Trophoblast cell (in vitro differentiated cells and primary cell): ENCODE measurements at regions not wholly inside any gene's neighbourhood (a gene's known extent, or its start where the extent isn't known, plus 50 kb on each side); places are given as distances from the start of the nearest gene placed in this dataset.

ENCODE experiments used
- DNase-seq, 2 donors: peaks; one replicate each; pipeline ENCODE4 v3.0.0-alpha.2; 2016
- H2AFZ ChIP-seq: 2 replicates; pipeline ENCODE4 v1.6.1; 2013; ENCODE audit warnings: low read length, moderate library complexity, mild to moderate bottlenecking; ENCODE audit not compliant: insufficient read depth, poor library complexity
- H2AK5ac ChIP-seq: 2 replicates; pipeline ENCODE4 v1.6.1; 2013; ENCODE audit warnings: mild to moderate bottlenecking, low read length
- H2BK120ac ChIP-seq: 2 replicates; pipeline ENCODE4 v1.6.1; 2013; ENCODE audit warnings: low read length, mild to moderate bottlenecking, moderate library complexity; ENCODE audit not compliant: insufficient read depth, poor library complexity
- H2BK12ac ChIP-seq: 2 replicates; pipeline ENCODE4 v1.6.1; 2013; ENCODE audit warnings: mild to moderate bottlenecking, low read length, moderate library complexity
- H2BK5ac ChIP-seq: 2 replicates; pipeline ENCODE4 v1.6.1; 2013; ENCODE audit warnings: low read length, low read depth, moderate library complexity, mild to moderate bottlenecking; ENCODE audit not compliant: poor library complexity
- H3K14ac ChIP-seq: 2 replicates; pipeline ENCODE4 v1.6.1; 2013; ENCODE audit warnings: mild to moderate bottlenecking, low read length
- H3K18ac ChIP-seq: 2 replicates; pipeline ENCODE4 v1.6.1; 2013; ENCODE audit warnings: mild to moderate bottlenecking, low read length
- H3K23ac ChIP-seq: 2 replicates; pipeline ENCODE4 v1.6.1; 2013; ENCODE audit warnings: low read length
- H3K27ac ChIP-seq: 2 replicates; pipeline ENCODE4 v1.5.1; 2013; ENCODE audit warnings: low read depth, mild to moderate bottlenecking, inconsistent platforms, low read length, moderate library complexity
- H3K27me3 ChIP-seq: 2 replicates; pipeline ENCODE4 v1.6.1; 2013; ENCODE audit warnings: inconsistent platforms, mild to moderate bottlenecking, low read length, moderate library complexity; ENCODE audit not compliant: insufficient read depth
- H3K36me3 ChIP-seq, 2 experiments: 1 replicate in 1 of 2; 2 replicates in 1 of 2; pipeline ENCODE4 v1.6.1; 2013; ENCODE audit warnings: low read length in 2 of 2, mild to moderate bottlenecking in 2 of 2, moderate library complexity in 1 of 2; ENCODE audit not compliant: insufficient read depth in 2 of 2, control insufficient read depth in 1 of 2
- H3K4ac ChIP-seq: 2 replicates; pipeline ENCODE4 v1.6.1; 2013; ENCODE audit warnings: low read depth, mild to moderate bottlenecking, low read length, moderate library complexity
- H3K4me1 ChIP-seq, 2 experiments: 1 replicate in 1 of 2; 2 replicates in 1 of 2; pipeline ENCODE4 v1.6.1; 2013; ENCODE audit warnings: low read length in 2 of 2, mild to moderate bottlenecking in 2 of 2, moderate library complexity in 1 of 2; ENCODE audit not compliant: insufficient read depth in 2 of 2, control insufficient read depth in 1 of 2
- H3K4me2 ChIP-seq: 2 replicates; pipeline ENCODE4 v1.6.1; 2013; ENCODE audit warnings: inconsistent platforms, mild to moderate bottlenecking, low read length, moderate library complexity
- H3K4me3 ChIP-seq: 2 replicates; pipeline ENCODE4 v1.5.1; 2013; ENCODE audit warnings: mild to moderate bottlenecking, low read depth, low read length, inconsistent platforms
- H3K79me1 ChIP-seq: one replicate; pipeline ENCODE4 v1.6.1; 2013; ENCODE audit warnings: low read length
- H3K79me2 ChIP-seq: 2 replicates; pipeline ENCODE4 v1.6.1; 2013; ENCODE audit warnings: low read length, mild to moderate bottlenecking; ENCODE audit not compliant: control insufficient read depth, insufficient read depth, poor library complexity
- H3K9ac ChIP-seq: 2 replicates; pipeline ENCODE4 v1.6.1; 2013; ENCODE audit warnings: mild to moderate bottlenecking, low read length
- H3K9me3 ChIP-seq: 2 replicates; pipeline ENCODE4 v1.6.1; 2013; ENCODE audit warnings: low read depth, mild to moderate bottlenecking, control low read depth, inconsistent platforms, low read length; ENCODE audit not compliant: insufficient read depth
- H4K12ac ChIP-seq: 2 replicates; pipeline ENCODE4 v1.6.1; 2013; ENCODE audit warnings: low read depth, mild to moderate bottlenecking, low read length, moderate library complexity
- H4K8ac ChIP-seq: 2 replicates; pipeline ENCODE4 v1.6.1; 2013; ENCODE audit warnings: low read depth, mild to moderate bottlenecking, low read length, moderate library complexity
- H4K91ac ChIP-seq: one replicate; pipeline ENCODE4 v1.6.1; 2013; ENCODE audit warnings: low read depth, mild to moderate bottlenecking, low read length, moderate library complexity
- WGBS: extraction: QIAGEN DNeasy Blood & Tissue Kit; methylation state at CpG from one replicate; pipeline ENCODE4 v1.1.7; 2013; ENCODE audit warnings: missing lambda C conversion rate; ENCODE audit not compliant: insufficient read length, insufficient coverage; ENCODE audit errors: extremely low coverage; 5-methylcytosine and 5-hydroxymethylcytosine counted together

DNA sequence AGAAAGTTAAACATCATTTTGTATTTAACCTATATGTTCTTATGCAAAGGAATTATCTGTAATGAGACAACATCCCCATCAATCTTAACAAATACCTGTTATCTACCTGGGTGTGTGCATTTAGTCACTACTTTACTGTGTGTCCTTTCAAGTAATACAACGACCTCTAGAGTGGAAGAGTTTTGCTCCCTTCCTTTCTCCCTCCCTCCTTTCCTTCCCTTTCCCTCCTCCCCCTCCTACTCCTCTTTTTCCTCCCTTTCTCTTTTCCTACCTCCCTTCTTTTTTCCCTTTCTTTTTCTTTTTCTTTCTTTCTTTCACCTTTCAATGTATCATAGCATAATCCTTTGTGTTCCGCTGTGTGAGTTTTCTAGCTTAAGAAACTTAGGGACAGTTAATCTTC, 532.3 kb downstream of the SLC4A3 start:
- Histone ChIP-seq H4K91ac (no peak overlapping the region), H3K4me2 (no peak overlapping the region), H3K23ac (no peak overlapping the region), H3K9ac (no peak overlapping the region), H3K4me1 (no peaks in the 10 kb centered on the region), H3K79me1 (no peaks in the 10 kb centered on the region), H3K18ac (no peak overlapping the region), H2BK12ac (no peak overlapping the region), H3K27me3 (no peaks in the 10 kb centered on the region), H2AFZ (no peak overlapping the region), H3K79me2 (no peaks in the 10 kb centered on the region), H3K36me3 (peaks cover 0 to 2% of the 10 kb centered on the region in 2 experiments), H2BK5ac (no peak overlapping the region), H3K27ac (no peak overlapping the region), H3K4ac (no peak overlapping the region), H2AK5ac (no peak overlapping the region), H4K8ac (no peak overlapping the region), H4K12ac (no peak overlapping the region), H3K9me3 (peaks cover 3% of the 10 kb centered on the region), H3K14ac (no peak overlapping the region), H3K4me3 (no peak overlapping the region), H2BK120ac (no peak overlapping the region)
- WGBS, result no CpG with 5 or more reads among the region's 2 CpGs
- no peak for DNase-seq

- Histone ChIP-seq H3K9me3 (peaks cover 3% of the 10 kb centered on the region), H2BK12ac (no peak overlapping the region), H4K91ac (no peak overlapping the region), H3K79me1 (no peaks in the 10 kb centered on the region), H3K4me1 (no peaks in the 10 kb centered on the region), H2BK5ac (no peak overlapping the region), H3K36me3 (peaks cover 0 to 2% of the 10 kb centered on the region in 2 experiments), H4K12ac (no peak overlapping the region), H2BK120ac (no peak overlapping the region), H3K79me2 (no peaks in the 10 kb centered on the region), H3K4ac (no peak overlapping the region), H3K9ac (no peak overlapping the region), H2AK5ac (no peak overlapping the region), H3K27ac (no peak overlapping the region), H3K14ac (no peak overlapping the region), H4K8ac (no peak overlapping the region), H3K23ac (no peak overlapping the region), H3K27me3 (no peaks in the 10 kb centered on the region), H2AFZ (no peak overlapping the region), H3K18ac (no peak overlapping the region), H3K4me3 (no peak overlapping the region), H3K4me2 (no peak overlapping the region)
- peak in 1 of 2 donors; percentile 5 for DNase-seq
- WGBS, result no CpG with 5 or more reads among the region's 1 CpG
Observed at GRCh38 chr2:220162320-220162719, 534.9 kb downstream of the SLC4A3 start.

- WGBS, result no CpG with 5 or more reads among the region's 2 CpGs
- DNase-seq, result no peak
Observed at GRCh38 chr2:220163486-220163885, 536.1 kb downstream of the SLC4A3 start.

DNA sequence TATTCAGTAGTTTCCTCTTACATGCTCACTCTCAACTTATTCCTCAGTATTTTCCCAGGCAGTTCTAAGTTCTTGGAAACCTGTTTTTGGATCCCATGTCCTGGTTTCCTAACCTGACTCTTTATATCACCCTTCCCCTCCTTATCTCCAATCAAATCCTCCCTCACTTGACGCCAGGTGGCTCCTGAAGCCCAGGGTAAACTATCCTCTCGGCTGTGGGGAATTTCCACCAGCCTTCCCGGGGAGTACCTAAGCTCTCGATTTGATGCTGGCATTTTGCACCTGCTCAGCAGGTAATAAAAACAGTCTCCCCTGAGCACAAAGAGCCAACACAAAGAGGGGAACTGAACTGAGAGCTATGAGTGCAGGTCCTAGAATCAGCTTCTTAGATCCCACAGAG, 538.0 kb downstream of the SLC4A3 start:
- H2BK12ac ChIP-seq, result no peak overlapping the region
- no peak overlapping the region for H4K8ac ChIP-seq
- no peak overlapping the region for H4K12ac ChIP-seq
- no peak overlapping the region for H3K4ac ChIP-seq
- H3K27me3 ChIP-seq, result no peaks in the 10 kb centered on the region
- H3K23ac ChIP-seq, result no peak overlapping the region
- H3K4me1 ChIP-seq, result no peaks in the 10 kb centered on the region
- H2AK5ac ChIP-seq, result no peak overlapping the region
- H2BK5ac ChIP-seq, result no peak overlapping the region
- no peak overlapping the region for H3K27ac ChIP-seq
- H4K91ac ChIP-seq, result no peak overlapping the region
- no peak overlapping the region for H3K9ac ChIP-seq
- H3K9me3 ChIP-seq, result peaks cover 3% of the 10 kb centered on the region
- H3K14ac ChIP-seq, result no peak overlapping the region
- WGBS, result no CpG with 5 or more reads among the region's 4 CpGs
- H3K79me1 ChIP-seq, result no peaks in the 10 kb centered on the region
- DNase-seq, result peak; percentile 19 to 66
- H3K4me2 ChIP-seq, result no peak overlapping the region
- H3K4me3 ChIP-seq, result no peak overlapping the region
- no peak overlapping the region for H2AFZ ChIP-seq
- peaks cover 0 to 2% of the 10 kb centered on the region in 2 experiments for H3K36me3 ChIP-seq
- no peaks in the 10 kb centered on the region for H3K79me2 ChIP-seq
- H2BK120ac ChIP-seq, result no peak overlapping the region
- H3K18ac ChIP-seq, result no peak overlapping the region

More at GRCh38 chr2:220163486-220163885, 536.1 kb downstream of the SLC4A3 start:
- H4K8ac ChIP-seq, result no peak overlapping the region
- no peak overlapping the region for H3K4me2 ChIP-seq
- no peak overlapping the region for H3K4me3 ChIP-seq
- no peak overlapping the region for H3K18ac ChIP-seq
- H4K91ac ChIP-seq, result no peak overlapping the region
- H3K14ac ChIP-seq, result no peak overlapping the region
- no peak overlapping the region for H2AFZ ChIP-seq
- no peak overlapping the region for H3K23ac ChIP-seq
- H3K9me3 ChIP-seq, result peaks cover 3% of the 10 kb centered on the region
- no peak overlapping the region for H3K27ac ChIP-seq
- H2AK5ac ChIP-seq, result no peak overlapping the region
- peaks cover 0 to 2% of the 10 kb centered on the region in 2 experiments for H3K36me3 ChIP-seq
- H3K27me3 ChIP-seq, result no peaks in the 10 kb centered on the region
- no peaks in the 10 kb centered on the region for H3K4me1 ChIP-seq
- no peaks in the 10 kb centered on the region for H3K79me2 ChIP-seq
- no peaks in the 10 kb centered on the region for H3K79me1 ChIP-seq
- H2BK120ac ChIP-seq, result no peak overlapping the region
- H2BK5ac ChIP-seq, result no peak overlapping the region
- H4K12ac ChIP-seq, result no peak overlapping the region
- H3K9ac ChIP-seq, result no peak overlapping the region
- H2BK12ac ChIP-seq, result no peak overlapping the region
- H3K4ac ChIP-seq, result no peak overlapping the region
